IPS-18a (cell line): ENCODE measurements at regions not wholly inside any gene's neighbourhood (a gene's known extent, or its start where the extent isn't known, plus 50 kb on each side); places are given as distances from the start of the nearest gene placed in this dataset.

ENCODE experiments used
- H3K27ac ChIP-seq: one replicate; pipeline ENCODE4 v1.5.1; 2013; ENCODE audit warnings: low read length
- H3K27me3 ChIP-seq: one replicate; pipeline ENCODE4 v1.6.1; 2013; ENCODE audit warnings: mild to moderate bottlenecking, low read length; ENCODE audit not compliant: control insufficient read depth, insufficient read depth
- H3K36me3 ChIP-seq: one replicate; pipeline ENCODE4 v1.6.1; 2013; ENCODE audit warnings: low read depth, low read length; ENCODE audit not compliant: control insufficient read depth
- H3K4me1 ChIP-seq: one replicate; pipeline ENCODE4 v1.6.1; 2013; ENCODE audit warnings: low read depth, low read length; ENCODE audit not compliant: control insufficient read depth
- H3K4me3 ChIP-seq: one replicate; pipeline ENCODE4 v1.5.1; 2013; ENCODE audit warnings: low read length
- H3K9ac ChIP-seq: one replicate; pipeline ENCODE4 v1.6.1; 2013; ENCODE audit warnings: mild to moderate bottlenecking, low read length, moderate library complexity
- H3K9me3 ChIP-seq: one replicate; pipeline ENCODE4 v1.6.1; 2013; ENCODE audit warnings: low read depth, low read length; ENCODE audit not compliant: control insufficient read depth

- H3K27me3 ChIP-seq: no peaks in the 10 kb centered on the region
- no peak overlapping the region for H3K27ac ChIP-seq
- H3K36me3 ChIP-seq: no peaks in the 10 kb centered on the region
- H3K9me3 ChIP-seq: no peaks in the 10 kb centered on the region
- no peak overlapping the region for H3K4me3 ChIP-seq
- H3K9ac ChIP-seq: no peak overlapping the region
- H3K4me1 ChIP-seq: peaks cover 13% of the 10 kb centered on the region
Measured at GRCh38 chr15:70147778-70148177, 50.1 kb upstream of the TLE3 start.
